CD4-positive, alpha-beta T cell (primary cell): ENCODE measurements at regions not wholly inside any gene's neighbourhood (a gene's known extent, or its start where the extent isn't known, plus 50 kb on each side); places are given as distances from the start of the nearest gene placed in this dataset.

Experiments used
- ATAC-seq: fragments of 200-7000 bp; cut with Tn5 transposase; one replicate; pipeline ENCODE4 v1.10.0; 2022; ENCODE audit warnings: mild to moderate bottlenecking; ENCODE audit not compliant: poor library complexity
- CTCF ChIA-PET: fragments of 350-600 bp; sonication (Branson Sonifier 250); formaldehyde crosslinking; loops from one replicate; lab custom pipeline; 2021; ENCODE audit warnings: antibody characterized with exemption, inconsistent platforms; lab: Charles Lee
- POLR2A ChIA-PET: fragments of 350-600 bp; sonication (Branson Sonifier 250); formaldehyde crosslinking; loops from one replicate; lab custom pipeline; 2021; ENCODE audit warnings: antibody characterized with exemption, inconsistent platforms; lab: Charles Lee
- DNase-seq, 14 experiments: peaks; one replicate each; pipeline ENCODE4 v3.0.0-alpha.2; 2013 to 2020; ENCODE audit warnings: mixed read lengths in 2 of 14
- H3K27ac ChIP-seq, 2 donors: one replicate each; pipeline versions ENCODE4 v1.5.1 to v1.7.0; 2013; ENCODE audit warnings: low read length in 2 of 2, low read depth in 1 of 2, mild to moderate bottlenecking in 1 of 2
- H3K27me3 ChIP-seq, 2 experiments: 1 replicate in 1 of 2; 2 replicates in 1 of 2; pipeline versions ENCODE4 v1.6.1 to v1.7.0; 2013; ENCODE audit warnings: low read length in 2 of 2, control low read depth in 1 of 2, mild to moderate bottlenecking in 1 of 2, moderate library complexity in 1 of 2; ENCODE audit not compliant: insufficient read depth in 2 of 2, control insufficient read depth in 1 of 2
- H3K36me3 ChIP-seq: one replicate; pipeline ENCODE4 v1.6.1; 2013; ENCODE audit warnings: low read length, control low read depth; ENCODE audit not compliant: insufficient read depth
- H3K4me1 ChIP-seq: one replicate; pipeline ENCODE4 v1.6.1; 2013; ENCODE audit warnings: low read length, control low read depth; ENCODE audit not compliant: insufficient read depth
- H3K4me3 ChIP-seq: one replicate; pipeline ENCODE4 v1.5.1; 2013; ENCODE audit warnings: mild to moderate bottlenecking, low read length, moderate library complexity
- H3K9me3 ChIP-seq, 2 experiments: 1 replicate in 1 of 2; 2 replicates in 1 of 2; pipeline versions ENCODE4 v1.6.1 to v1.7.0; 2013; ENCODE audit warnings: low read length in 2 of 2, mild to moderate bottlenecking in 2 of 2, control low read depth in 1 of 2, moderate library complexity in 1 of 2; ENCODE audit not compliant: control insufficient read depth in 1 of 2, insufficient read depth in 1 of 2
- H3K27ac Mint-ChIP-seq: one replicate; pipeline ENCODE4 v1.8.0; 2020; ENCODE audit warnings: mixed read lengths
- H3K27me3 Mint-ChIP-seq: one replicate; pipeline ENCODE4 v1.8.0; 2021; ENCODE audit warnings: mixed read lengths
- H3K36me3 Mint-ChIP-seq: one replicate; pipeline ENCODE4 v1.8.0; 2021; ENCODE audit warnings: low read depth, mixed read lengths
- H3K4me1 Mint-ChIP-seq: one replicate; pipeline ENCODE4 v1.8.0; 2021; ENCODE audit warnings: low read depth, mixed read lengths
- H3K4me3 Mint-ChIP-seq: one replicate; pipeline ENCODE4 v1.8.0; 2020; ENCODE audit warnings: mild to moderate bottlenecking, mixed read lengths
- H3K9me3 Mint-ChIP-seq: one replicate; pipeline ENCODE4 v1.8.0; 2020; ENCODE audit warnings: mixed read lengths
- CTCF ChIP-seq: fragments of 200-600 bp; IDR thresholded peaks from one replicate; pipeline ENCODE4 v1.8.0; 2022; ENCODE audit warnings: antibody characterized with exemption, mild to moderate bottlenecking
- intact Hi-C, 2 experiments: fragments of 100-400 bp; cut with DNase I in 1 of 2; cut with micrococcal nuclease in 1 of 2; formaldehyde crosslinking; loops; one replicate each; pipeline versions ENCODE4 v1.15.1 to v1.9.0; 2023 to 2025; cut with DNase I, micrococcal nuclease

DNA sequence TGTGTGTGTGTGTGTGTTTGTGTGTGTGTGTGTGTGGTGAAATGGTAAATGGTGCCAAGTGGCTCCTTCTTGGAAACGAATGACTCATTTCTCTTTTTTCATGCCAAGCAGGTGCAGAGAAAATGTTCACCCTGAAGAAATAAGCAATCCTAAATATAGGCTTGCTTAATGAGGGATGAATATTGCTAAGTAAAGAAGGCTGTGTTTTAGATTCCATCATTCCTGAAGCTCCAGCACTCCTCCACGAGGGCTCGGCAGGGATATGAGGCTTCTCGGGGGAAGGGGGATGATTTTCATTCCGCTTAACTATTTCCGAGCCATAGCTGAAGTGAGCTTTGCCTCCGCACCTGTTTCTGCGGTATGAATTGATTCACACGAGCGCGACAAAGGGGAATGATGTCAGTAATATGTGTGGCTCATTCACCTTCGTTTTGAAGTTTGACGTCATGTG lies 72.9 kb downstream of the TSN start:
- DNase-seq, result no peak
- H3K36me3 Mint-ChIP-seq, result no peaks in the 10 kb centered on the region
- TF ChIP-seq CTCF, result no peak
- H3K9me3 Mint-ChIP-seq, result no peaks in the 10 kb centered on the region
- no peaks in the 10 kb centered on the region for H3K27me3 Mint-ChIP-seq
- H3K27me3 ChIP-seq, result no peaks in the 10 kb centered on the region
- intact Hi-C loops, result no loop called here
- H3K36me3 ChIP-seq, result no peaks in the 10 kb centered on the region
- CTCF ChIA-PET, result no interaction called here
- POLR2A ChIA-PET, result no interaction called here
- H3K9me3 ChIP-seq, result no peaks in the 10 kb centered on the region
- no peak overlapping the region for H3K4me3 ChIP-seq
- H3K4me1 Mint-ChIP-seq, result no peaks in the 10 kb centered on the region
- no peak overlapping the region for H3K27ac ChIP-seq
- no peak overlapping the region for H3K4me3 Mint-ChIP-seq
- no peak for ATAC-seq
- H3K4me1 ChIP-seq, result no peaks in the 10 kb centered on the region
- H3K27ac Mint-ChIP-seq, result no peak overlapping the region

- H3K9me3 ChIP-seq, result no peaks in the 10 kb centered on the region
- intact Hi-C loops, result no loop called here
- DNase-seq (no peak), ATAC-seq (no peak)
- Mint-ChIP-seq H3K27me3 (no peaks in the 10 kb centered on the region), H3K4me1 (no peaks in the 10 kb centered on the region), H3K27ac (no peak overlapping the region), H3K4me3 (no peak overlapping the region), H3K9me3 (no peaks in the 10 kb centered on the region), H3K36me3 (no peaks in the 10 kb centered on the region)
- no peak overlapping the region for H3K27ac ChIP-seq
- H3K36me3 ChIP-seq, result no peaks in the 10 kb centered on the region
- no peak for TF ChIP-seq CTCF
- H3K4me3 ChIP-seq, result no peak overlapping the region
- ChIA-PET CTCF (no interaction called here), POLR2A (no interaction called here)
- H3K27me3 ChIP-seq, result no peaks in the 10 kb centered on the region
- H3K4me1 ChIP-seq, result no peaks in the 10 kb centered on the region
Measured at GRCh38 chr2:121830809-121831208, 75.4 kb downstream of the TSN start.

- Mint-ChIP-seq H3K36me3 (no peaks in the 10 kb centered on the region), H3K4me3 (no peak overlapping the region), H3K4me1 (no peaks in the 10 kb centered on the region), H3K9me3 (no peaks in the 10 kb centered on the region), H3K27ac (no peak overlapping the region), H3K27me3 (peaks cover 2% of the 10 kb centered on the region)
- no peak for DNase-seq
- Histone ChIP-seq H3K27me3 (no peaks in the 10 kb centered on the region), H3K27ac (no peak overlapping the region), H3K4me1 (no peaks in the 10 kb centered on the region), H3K9me3 (no peaks in the 10 kb centered on the region), H3K36me3 (no peaks in the 10 kb centered on the region), H3K4me3 (no peak overlapping the region)
- CTCF ChIA-PET, result no interaction called here
- no peak for ATAC-seq
- POLR2A ChIA-PET, result no interaction called here
- TF ChIP-seq CTCF, result no peak
- intact Hi-C loops, result no loop called here
Measured at GRCh38 chr2:121831841-121832240, 76.4 kb downstream of the TSN start.
